ENCODE measurements at regions not wholly inside any gene's neighbourhood (a gene's known extent, or its start where the extent isn't known, plus 50 kb on each side); places are given as distances from the start of the nearest gene placed in this dataset.
"Not testable (repeated sequence)": the region's sequence is repeated elsewhere in the genome, so short reads cannot be mapped to it uniquely, and the experiment has no call there.

GRCh38 chr2:111453816-111454215 is 333.1 kb downstream of the BCL2L11 start:
- TF ChIP-seq EGR1 (IDR thresholded peaks at IDR 0.05; ENCODE audit: borderline replicate concordance, low read depth, low read length); SIN3A (conservative IDR thresholded peaks at IDR 0.05 in 1 of 2, IDR thresholded peaks at IDR 0.05 in 1 of 2; ENCODE audit: low read depth in 1 of 2, low read length in 2 of 2); YY1 (IDR thresholded peaks at IDR 0.05; ENCODE audit: low read depth, low read length); SRF (IDR thresholded peaks at IDR 0.05; ENCODE audit: low read depth, low read length); CTCF (IDR thresholded peaks at IDR 0.05; ENCODE audit: control extremely low read depth in 1 of 3, insufficient read depth in 1 of 3, low read depth in 1 of 3, low read length in 3 of 3); EP300 (IDR thresholded peaks at IDR 0.05; ENCODE audit: borderline replicate concordance in 1 of 2, low read depth in 2 of 2, low read length in 2 of 2); NRF1 (IDR thresholded peaks at IDR 0.05; ENCODE audit: low read depth, low read length): not testable (repeated sequence)

All from H1 (cell line).